IMR-90 (cell line): ENCODE measurements at regions not wholly inside any gene's neighbourhood (a gene's known extent, or its start where the extent isn't known, plus 50 kb on each side); places are given as distances from the start of the nearest gene placed in this dataset.

Source experiments
- ATAC-seq: fragments of 200-7000 bp; cut with Tn5 transposase; 2 replicates; pipeline ENCODE4 v1.9.1; 2020; ENCODE audit warnings: low read depth, mild to moderate bottlenecking, moderate library complexity
- BruUV-seq: library from RNA; stranded (reverse); fragments of 400-500 nt; replicated peaks from 2 replicates; lab custom pipeline; 2021; lab: Mats Ljungman, UMichigan
- CTCF ChIA-PET: fragments of 300-600 bp; formaldehyde crosslinking; extraction: SDS; loops from one replicate; lab custom pipeline; 2021; ENCODE audit warnings: antibody characterized with exemption; lab: Yijun Ruan, JAX
- POLR2A ChIA-PET: fragments of 300-600 bp; sonication (Branson Sonifier 250); formaldehyde crosslinking; loops from one replicate; lab custom pipeline; 2022; ENCODE audit warnings: antibody characterized with exemption; ENCODE audit not compliant: unreplicated experiment; lab: Charles Lee
- DNase-seq: peaks from one replicate; pipeline ENCODE4 v3.0.0; 2013
- H2AFZ ChIP-seq: replicated peaks from 2 replicates; pipeline ENCODE3; 2013; ENCODE audit warnings: low read length, mild to moderate bottlenecking; ENCODE audit not compliant: poor library complexity
- H2AK5ac ChIP-seq: 2 replicates; pipeline ENCODE4 v1.6.1; 2013; ENCODE audit warnings: low read depth, low read length, inconsistent platforms
- H2AK9ac ChIP-seq: replicated peaks from 2 replicates; pipeline ENCODE3; 2013; ENCODE audit warnings: mild to moderate bottlenecking, low read depth, low read length, moderate library complexity; ENCODE audit not compliant: poor library complexity
- H2BK120ac ChIP-seq: 2 replicates; pipeline ENCODE4 v1.6.1; 2013; ENCODE audit warnings: low read depth, low read length, inconsistent platforms
- H2BK15ac ChIP-seq: 3 replicates; pipeline ENCODE4 v1.6.1; 2013; ENCODE audit warnings: low read depth, low read length, inconsistent platforms
- H2BK20ac ChIP-seq: 2 replicates; pipeline ENCODE4 v1.6.1; 2013; ENCODE audit warnings: low read depth, mild to moderate bottlenecking, inconsistent platforms, low read length, moderate library complexity
- H2BK5ac ChIP-seq: 2 replicates; pipeline ENCODE4 v1.6.1; 2013; ENCODE audit warnings: mild to moderate bottlenecking, low read depth, low read length, inconsistent platforms; ENCODE audit not compliant: poor library complexity, severe bottlenecking
- H3K14ac ChIP-seq: replicated peaks from 2 replicates; pipeline ENCODE4 v1.6.1; 2013; ENCODE audit warnings: low read depth, low read length, inconsistent platforms
- H3K18ac ChIP-seq: 2 replicates; pipeline ENCODE4 v1.6.1; 2013; ENCODE audit warnings: low read depth, low read length, control low read depth
- H3K23ac ChIP-seq: 2 replicates; pipeline ENCODE4 v1.6.1; 2013; ENCODE audit warnings: low read depth, low read length, inconsistent platforms
- H3K27ac ChIP-seq: 2 replicates; pipeline ENCODE4 v1.5.1; 2013; ENCODE audit warnings: mild to moderate bottlenecking, control low read depth, low read length; ENCODE audit not compliant: insufficient read depth
- H3K27me3 ChIP-seq: 2 replicates; pipeline ENCODE4 v1.6.1; 2013; ENCODE audit warnings: low read length; ENCODE audit not compliant: control insufficient read depth, insufficient read depth
- H3K36me3 ChIP-seq: 2 replicates; pipeline ENCODE4 v1.6.1; 2013; ENCODE audit warnings: low read length, mixed read lengths; ENCODE audit not compliant: control insufficient read depth, insufficient read depth
- H3K4ac ChIP-seq: 2 replicates; pipeline ENCODE4 v1.6.1; 2013; ENCODE audit warnings: low read depth, low read length, inconsistent platforms
- H3K4me1 ChIP-seq: 2 replicates; pipeline ENCODE4 v1.6.1; 2013; ENCODE audit warnings: low read length, mixed read lengths; ENCODE audit not compliant: control insufficient read depth, insufficient read depth
- H3K4me2 ChIP-seq: 2 replicates; pipeline ENCODE4 v1.6.1; 2013; ENCODE audit warnings: low read depth, mild to moderate bottlenecking, control low read depth, low read length, moderate library complexity
- H3K4me3 ChIP-seq: 2 replicates; pipeline ENCODE4 v1.5.1; 2013; ENCODE audit warnings: low read depth, mild to moderate bottlenecking, control low read depth, low read length, moderate library complexity; ENCODE audit not compliant: insufficient read depth
- H3K56ac ChIP-seq: 2 replicates; pipeline ENCODE4 v1.6.1; 2013; ENCODE audit warnings: low read length, inconsistent platforms; ENCODE audit not compliant: insufficient read depth; ENCODE audit errors: extremely low read depth
- H3K79me1 ChIP-seq, 2 experiments: 2 replicates each; pipeline ENCODE4 v1.6.1; 2013; ENCODE audit warnings: low read length in 2 of 2, inconsistent platforms in 1 of 2, low read depth in 1 of 2
- H3K9ac ChIP-seq: 2 replicates; pipeline ENCODE4 v1.6.1; 2013; ENCODE audit warnings: low read depth, low read length, control low read depth
- H3K9me1 ChIP-seq: 2 replicates; pipeline ENCODE4 v1.6.1; 2013; ENCODE audit warnings: low read length, inconsistent platforms; ENCODE audit not compliant: insufficient read depth
- H3K9me3 ChIP-seq: 2 replicates; pipeline ENCODE4 v1.6.1; 2013; ENCODE audit warnings: low read length; ENCODE audit not compliant: control insufficient read depth, insufficient read depth
- H4K20me1 ChIP-seq: 2 replicates; pipeline ENCODE4 v1.6.1; 2013; ENCODE audit warnings: low read length, inconsistent platforms; ENCODE audit not compliant: insufficient read depth
- H4K5ac ChIP-seq: 2 replicates; pipeline ENCODE4 v1.6.1; 2013; ENCODE audit warnings: mild to moderate bottlenecking, low read depth, low read length, control low read depth
- H4K8ac ChIP-seq, 2 experiments: 2 replicates each; pipeline ENCODE4 v1.6.1; 2013; ENCODE audit warnings: low read depth in 2 of 2, low read length in 2 of 2, control low read depth in 1 of 2, inconsistent platforms in 1 of 2
- H4K91ac ChIP-seq: 2 replicates; pipeline ENCODE4 v1.6.1; 2013; ENCODE audit warnings: low read depth, low read length, inconsistent platforms; ENCODE audit not compliant: insufficient read depth
- BHLHE40 ChIP-seq: fragments of 150-350 bp; IDR thresholded peaks from 2 replicates; pipeline ENCODE4 v1.6.1; 2016; ENCODE audit warnings: mild to moderate bottlenecking, low read depth, low read length
- CHD1 ChIP-seq: IDR thresholded peaks from 2 replicates; pipeline ENCODE4 v1.6.1; 2012; ENCODE audit warnings: low read depth, low read length, improper control_type of control experiment
- MAFK ChIP-seq: IDR thresholded peaks from 2 replicates; pipeline ENCODE4 v1.6.1; 2012; ENCODE audit warnings: low read depth, low read length, improper control_type of control experiment
- MAZ ChIP-seq: IDR thresholded peaks from 2 replicates; pipeline ENCODE4 v1.6.1; 2012; ENCODE audit warnings: low read depth, mild to moderate bottlenecking, low read length, improper control_type of control experiment, moderate library complexity, borderline replicate concordance
- MXI1 ChIP-seq: IDR thresholded peaks from 2 replicates; pipeline ENCODE4 v1.6.1; 2012; ENCODE audit warnings: low read depth, mild to moderate bottlenecking, low read length, moderate library complexity, borderline replicate concordance
- NFE2L2 ChIP-seq: fragments of 150-350 bp; IDR thresholded peaks from 2 replicates; pipeline ENCODE4 v1.6.1; 2016; ENCODE audit warnings: low read depth, mild to moderate bottlenecking, low read length
- POLR2A ChIP-seq: IDR thresholded peaks from 2 replicates; pipeline ENCODE4 v1.6.1; 2012; ENCODE audit warnings: mild to moderate bottlenecking, low read depth, low read length
- RFX5 ChIP-seq: IDR thresholded peaks from 2 replicates; pipeline ENCODE4 v1.8.0; 2012; ENCODE audit warnings: low read depth, mild to moderate bottlenecking, low read length, moderate library complexity
- SMC3 ChIP-seq: fragments of 150-350 bp; IDR thresholded peaks from 2 replicates; pipeline ENCODE4 v1.6.1; 2016; ENCODE audit warnings: low read depth, mild to moderate bottlenecking, antibody characterized with exemption, low read length, moderate library complexity
- USF2 ChIP-seq: fragments of 150-350 bp; IDR thresholded peaks from 2 replicates; pipeline ENCODE4 v1.6.1; 2017; ENCODE audit warnings: mild to moderate bottlenecking, antibody characterized with exemption, low read length, low read depth
- WGBS, 2 experiments: methylation state at CpG; one replicate each; pipeline versions ENCODE4 v1.1.5 to v1.1.7; 2013; ENCODE audit warnings: missing lambda C conversion rate in 2 of 2; ENCODE audit not compliant: insufficient read length in 1 of 2; ENCODE audit errors: extremely low coverage in 2 of 2; 5-methylcytosine and 5-hydroxymethylcytosine counted together
- dilution Hi-C: fragments of 300-500 bp; cut with HindIII; formaldehyde crosslinking; loops from one replicate; pipeline ENCODE4 v1.14.3; 2018; ENCODE audit warnings: low sequenced_read_pairs; ENCODE audit not compliant: unreplicated experiment
- in situ Hi-C: fragments of 300-500 bp; cut with MboI; formaldehyde crosslinking; loops from 3 replicates; pipeline ENCODE4 v1.14.3; 2019; ENCODE audit warnings: low sequenced_read_pairs, inconsistent platforms, mixed read lengths
- intact Hi-C: fragments of 100-400 bp; cut with micrococcal nuclease; formaldehyde crosslinking; loops from 2 replicates; pipeline ENCODE4 v1.10.0; 2022
- TF ChIP-seq, protein P1 (sequence below): fragments of 150-350 bp; IDR thresholded peaks from 2 replicates; pipeline ENCODE4 v1.6.1; 2016; ENCODE audit warnings: low read depth, mild to moderate bottlenecking, low read length, moderate library complexity, borderline replicate concordance
- TF ChIP-seq, protein P2 (sequence below): conservative IDR thresholded peaks from 2 replicates; pipeline ENCODE4 v1.5.1; 2012; ENCODE audit warnings: mild to moderate bottlenecking, low read depth, low read length, improper control_type of control experiment

- no peak for DNase-seq
- no peak overlapping the region for H3K56ac ChIP-seq
- BruUV-seq = no TSS peak
- TF ChIP-seq NFE2L2 (no peak), MAFK (no peak), USF2 (no peak), MXI1 (no peak), MAZ (no peak), POLR2A (no peak), SMC3 (no peak), RFX5 (no peak), CHD1 (no peak), BHLHE40 (no peak)
- TF ChIP-seq, protein P1, sequence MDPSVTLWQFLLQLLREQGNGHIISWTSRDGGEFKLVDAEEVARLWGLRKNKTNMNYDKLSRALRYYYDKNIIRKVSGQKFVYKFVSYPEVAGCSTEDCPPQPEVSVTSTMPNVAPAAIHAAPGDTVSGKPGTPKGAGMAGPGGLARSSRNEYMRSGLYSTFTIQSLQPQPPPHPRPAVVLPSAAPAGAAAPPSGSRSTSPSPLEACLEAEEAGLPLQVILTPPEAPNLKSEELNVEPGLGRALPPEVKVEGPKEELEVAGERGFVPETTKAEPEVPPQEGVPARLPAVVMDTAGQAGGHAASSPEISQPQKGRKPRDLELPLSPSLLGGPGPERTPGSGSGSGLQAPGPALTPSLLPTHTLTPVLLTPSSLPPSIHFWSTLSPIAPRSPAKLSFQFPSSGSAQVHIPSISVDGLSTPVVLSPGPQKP = no peak
- TF ChIP-seq, protein P2, sequence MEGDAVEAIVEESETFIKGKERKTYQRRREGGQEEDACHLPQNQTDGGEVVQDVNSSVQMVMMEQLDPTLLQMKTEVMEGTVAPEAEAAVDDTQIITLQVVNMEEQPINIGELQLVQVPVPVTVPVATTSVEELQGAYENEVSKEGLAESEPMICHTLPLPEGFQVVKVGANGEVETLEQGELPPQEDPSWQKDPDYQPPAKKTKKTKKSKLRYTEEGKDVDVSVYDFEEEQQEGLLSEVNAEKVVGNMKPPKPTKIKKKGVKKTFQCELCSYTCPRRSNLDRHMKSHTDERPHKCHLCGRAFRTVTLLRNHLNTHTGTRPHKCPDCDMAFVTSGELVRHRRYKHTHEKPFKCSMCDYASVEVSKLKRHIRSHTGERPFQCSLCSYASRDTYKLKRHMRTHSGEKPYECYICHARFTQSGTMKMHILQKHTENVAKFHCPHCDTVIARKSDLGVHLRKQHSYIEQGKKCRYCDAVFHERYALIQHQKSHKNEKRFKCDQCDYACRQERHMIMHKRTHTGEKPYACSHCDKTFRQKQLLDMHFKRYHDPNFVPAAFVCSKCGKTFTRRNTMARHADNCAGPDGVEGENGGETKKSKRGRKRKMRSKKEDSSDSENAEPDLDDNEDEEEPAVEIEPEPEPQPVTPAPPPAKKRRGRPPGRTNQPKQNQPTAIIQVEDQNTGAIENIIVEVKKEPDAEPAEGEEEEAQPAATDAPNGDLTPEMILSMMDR = no peak
- H3K4me3 ChIP-seq = no peak overlapping the region
- ATAC-seq = no peak
- no peak overlapping the region for H4K91ac ChIP-seq
- H3K9me1 ChIP-seq = no peaks in the 10 kb centered on the region
- no peak overlapping the region for H3K9ac ChIP-seq
- H3K27me3 ChIP-seq = no peaks in the 10 kb centered on the region
- H3K4ac ChIP-seq = no peak overlapping the region
- H3K79me1 ChIP-seq = no peaks in the 10 kb centered on the region
- dilution Hi-C loops = no loop called here
- no peak overlapping the region for H2BK15ac ChIP-seq
- no peaks in the 10 kb centered on the region for H3K4me1 ChIP-seq
- no peaks in the 10 kb centered on the region for H4K20me1 ChIP-seq
- CTCF ChIA-PET = interaction anchor here (0.7 to 1.0 kb wide), 2 partner anchors 61 to 72 kb away, joined by 3 read pairs; no protein-coding TSS in a partner anchor
- H2BK20ac ChIP-seq = no peak overlapping the region
- no peak overlapping the region for H2BK5ac ChIP-seq
- no peak overlapping the region for H3K4me2 ChIP-seq
- H2BK120ac ChIP-seq = no peak overlapping the region
- no peak overlapping the region for H3K23ac ChIP-seq
- no CpG with 5 or more reads among the region's 4 CpGs for WGBS, 2 experiments
- H4K5ac ChIP-seq = no peak overlapping the region
- H2AK5ac ChIP-seq = no peak overlapping the region
- H3K36me3 ChIP-seq = no peaks in the 10 kb centered on the region
- intact Hi-C loops = no loop called here
- H2AK9ac ChIP-seq = no peak overlapping the region
- H2AFZ ChIP-seq = no peak overlapping the region
- H3K9me3 ChIP-seq = no peaks in the 10 kb centered on the region
- no peak overlapping the region for H3K18ac ChIP-seq
- no peak overlapping the region for H4K8ac ChIP-seq
- H3K14ac ChIP-seq = no peak overlapping the region
- POLR2A ChIA-PET = no interaction called here
- H3K27ac ChIP-seq = no peak overlapping the region
- in situ Hi-C loops = no loop called here
These were observed 196.1 kb downstream of the ACTR3 start for GRCh38 chr2:114085992-114086391.
